ENCODE measurements at regions not wholly inside any gene's neighbourhood (a gene's known extent, or its start where the extent isn't known, plus 50 kb on each side); places are given as distances from the start of the nearest gene placed in this dataset.

GRCh38 chr2:39583213-39583612, 82.5 kb upstream of the TMEM178A start:
- no peak for TF ChIP-seq POLR2A (IDR thresholded peaks at IDR 0.05)
- no peak for TF ChIP-seq CTCF (IDR thresholded peaks at IDR 0.05)
